K562 (cell line): ENCODE measurements at regions not wholly inside any gene's neighbourhood (a gene's known extent, or its start where the extent isn't known, plus 50 kb on each side); places are given as distances from the start of the nearest gene placed in this dataset.

Experiments used
- ATAC-seq: fragments of 200-7000 bp; cut with Tn5 transposase; 3 replicates; pipeline ENCODE4 v1.9.1; 2020; ENCODE audit warnings: moderate library complexity
- BruUV-seq: library from RNA; stranded (reverse); fragments of 400-500 nt; replicated peaks from 2 replicates; lab custom pipeline; 2021; lab: Mats Ljungman, UMichigan
- CTCF ChIA-PET: fragments of 300-600 bp; formaldehyde crosslinking; extraction: SDS; loops from one replicate; lab custom pipeline; 2021; ENCODE audit warnings: low intra/inter-chr PET ratio; lab: Yijun Ruan, JAX
- POLR2A ChIA-PET: fragments of 300-600, 350-650 bp; sonication (Branson Sonifier 250); formaldehyde crosslinking; extraction: SDS; loops from one replicate; lab custom pipeline; 2021; ENCODE audit warnings: antibody characterized with exemption, inconsistent platforms; lab: Yijun Ruan, JAX
- DNase-seq, 4 experiments: peaks; one replicate each; pipeline versions ENCODE4 v3.0.0 to v3.0.0-alpha.2; 2011 to 2018; ENCODE audit warnings: low spot score in 3 of 4, mixed read lengths in 3 of 4; ENCODE audit errors: extremely low read depth in 1 of 4
- FAIRE-seq: peaks from 2 replicates; lab custom pipeline; 2011; peaks lifted over from hg19 to GRCh38; lab: Jason Lieb, UNC
- H2AFZ ChIP-seq: 2 replicates; pipeline ENCODE4 v1.6.0; 2011; ENCODE audit warnings: low read depth, low read length, control low read depth, inconsistent platforms
- H3K27ac ChIP-seq: fragments of 200-600 bp; 3 replicates; pipeline ENCODE4 v1.8.0; 2011; ENCODE audit warnings: low read depth, mild to moderate bottlenecking, control low read depth, inconsistent platforms, low read length, moderate library complexity, mixed read lengths; ENCODE audit errors: extremely low read depth
- H3K27me3 ChIP-seq, 2 experiments: fragments of 300-600 bp in 1 of 2; 2 replicates in 1 of 2; 3 replicates in 1 of 2; pipeline versions ENCODE4 v1.6.0 to v1.8.0; 2011; ENCODE audit warnings: inconsistent platforms in 2 of 2, low read length in 2 of 2, mild to moderate bottlenecking in 1 of 2, mixed read lengths in 1 of 2, moderate library complexity in 1 of 2; ENCODE audit not compliant: control insufficient read depth in 2 of 2, insufficient read depth in 2 of 2
- H3K36me3 ChIP-seq: fragments of 300-600 bp; 3 replicates; pipeline ENCODE4 v1.8.0; 2011; ENCODE audit warnings: mild to moderate bottlenecking, low read length, inconsistent platforms; ENCODE audit not compliant: control insufficient read depth, insufficient read depth
- H3K4me1 ChIP-seq, 2 experiments: fragments of 200-600 bp in 1 of 2; replicated peaks in 1 of 2; 2 replicates in 1 of 2; 3 replicates in 1 of 2; pipeline versions ENCODE4 v1.5.1 to v1.8.0; 2011; ENCODE audit warnings: inconsistent platforms in 2 of 2, low read length in 2 of 2, mild to moderate bottlenecking in 1 of 2, mixed read lengths in 1 of 2, moderate library complexity in 1 of 2; ENCODE audit not compliant: control insufficient read depth in 2 of 2, insufficient read depth in 2 of 2
- H3K4me2 ChIP-seq: 2 replicates; pipeline ENCODE4 v1.6.1; 2011; ENCODE audit warnings: low read length, control low read depth, inconsistent platforms, mixed read lengths; ENCODE audit not compliant: insufficient read depth
- H3K4me3 ChIP-seq: fragments of 200-600 bp; sonication (generic), shearing (Covaris generic); 2 replicates; pipeline ENCODE4 v1.5.1; 2016; ENCODE audit warnings: control low read depth, inconsistent platforms
- H3K79me2 ChIP-seq: fragments of 200-600 bp; 3 replicates; pipeline ENCODE4 v1.8.0; 2011; ENCODE audit warnings: low read length, inconsistent platforms; ENCODE audit not compliant: control insufficient read depth, insufficient read depth
- H3K9ac ChIP-seq, 2 experiments: 2 replicates each; pipeline versions ENCODE4 v1.6.0 to v1.6.1; 2011; ENCODE audit warnings: low read depth in 2 of 2, low read length in 2 of 2, control low read depth in 1 of 2, inconsistent platforms in 1 of 2, mild to moderate bottlenecking in 1 of 2, mixed read lengths in 1 of 2; ENCODE audit not compliant: insufficient read depth in 1 of 2
- H3K9me1 ChIP-seq: one replicate; pipeline ENCODE4 v1.6.0; 2011; ENCODE audit warnings: inconsistent platforms, mild to moderate bottlenecking, low read length, moderate library complexity; ENCODE audit not compliant: control insufficient read depth, insufficient read depth
- H3K9me3 ChIP-seq: replicated peaks from 2 replicates; pipeline ENCODE4 v1.5.1; 2011; ENCODE audit warnings: low read depth, low read length, inconsistent platforms; ENCODE audit not compliant: control insufficient read depth, insufficient read depth
- H4K20me1 ChIP-seq: replicated peaks from 2 replicates; pipeline ENCODE4 v1.6.1; 2011; ENCODE audit warnings: low read length, inconsistent platforms, mixed read lengths; ENCODE audit not compliant: control insufficient read depth, insufficient read depth
- CUX1 ChIP-seq: fragments of 200-800 bp; sonication (Bioruptor generic); IDR thresholded peaks from 2 replicates; pipeline ENCODE4 v1.6.1; 2016; ENCODE audit warnings: missing genetic modification characterization, missing compliant biosample characterization
- DNMT1 ChIP-seq: fragments of 450-650 bp; IDR thresholded peaks from 2 replicates; pipeline ENCODE4 v1.6.1; 2016; ENCODE audit warnings: antibody characterized with exemption, mild to moderate bottlenecking
- ELF4 ChIP-seq: fragments of 450-650 bp; formaldehyde crosslinking; IDR thresholded peaks from 2 replicates; pipeline ENCODE4 v1.4.0; 2022; ENCODE audit warnings: missing genetic modification characterization
- ELK1 ChIP-seq: sonication (generic); formaldehyde crosslinking; IDR thresholded peaks from 2 replicates; pipeline ENCODE4 v1.8.1; 2022; ENCODE audit warnings: missing genetic modification reagents
- FOXP4 ChIP-seq: sonication (generic); formaldehyde crosslinking; IDR thresholded peaks from 2 replicates; pipeline ENCODE4 v1.8.0; 2022; ENCODE audit warnings: mild to moderate bottlenecking, missing genetic modification reagents, borderline replicate concordance
- HCFC1 ChIP-seq: IDR thresholded peaks from 2 replicates; pipeline ENCODE4 v1.6.1; 2012; ENCODE audit warnings: low read depth, low read length, improper control_type of control experiment
- MBD2 ChIP-seq: sonication (generic); IDR thresholded peaks from 2 replicates; pipeline ENCODE4 v1.6.1; 2016; ENCODE audit warnings: low read depth, borderline replicate concordance
- MXD1 ChIP-seq: fragments of 250-450 bp; sonication (Bioruptor Pico); IDR thresholded peaks from 2 replicates; pipeline ENCODE4 v1.8.0; 2021; ENCODE audit warnings: borderline replicate concordance, mild to moderate bottlenecking, moderate library complexity; ENCODE audit not compliant: poor library complexity, severe bottlenecking
- NFIC ChIP-seq: fragments of 450-650 bp; IDR thresholded peaks from 2 replicates; pipeline ENCODE4 v1.6.1; 2017; ENCODE audit warnings: mild to moderate bottlenecking, inconsistent platforms
- POLR3A ChIP-seq: IDR thresholded peaks from 2 replicates; pipeline ENCODE4 v1.6.1; 2011; ENCODE audit warnings: borderline replicate concordance, mild to moderate bottlenecking, moderate library complexity; ENCODE audit not compliant: insufficient read length, insufficient read depth; ENCODE audit errors: extremely low read depth
- RFX7 ChIP-seq: fragments of 250-450 bp; sonication (Bioruptor Pico); IDR thresholded peaks from 2 replicates; pipeline ENCODE4 v1.5.1; 2021; ENCODE audit warnings: mild to moderate bottlenecking
- RUNX1 ChIP-seq: sonication (generic); IDR thresholded peaks from 2 replicates; pipeline ENCODE4 v1.6.1; 2016; ENCODE audit warnings: antibody characterized with exemption, low read depth
- WGBS: fragments of 100-300 bp; shearing (Covaris generic); methylation state at CpG from one replicate; pipeline ENCODE4 v1.1.6; 2016; ENCODE audit warnings: low coverage, mixed read lengths; ENCODE audit not compliant: insufficient coverage; ENCODE audit errors: missing lambda C conversion rate; 5-methylcytosine and 5-hydroxymethylcytosine counted together
- in situ Hi-C: fragments of 300-500 bp; cut with MboI; formaldehyde crosslinking; loops from 4 replicates; pipeline ENCODE4 v1.15.0; 2018; ENCODE audit warnings: inconsistent platforms, mixed read lengths
- intact Hi-C: fragments of 100-400 bp; cut with micrococcal nuclease; formaldehyde crosslinking; loops from 2 replicates; pipeline ENCODE4 v1.14.2; 2022

- Histone ChIP-seq H3K4me3 (no peak overlapping the region), H3K4me2 (no peak overlapping the region), H3K36me3 (no peaks in the 10 kb centered on the region)
- no peak for TF ChIP-seq MXD1 (CRISPR knock-in tag)
- no peak for TF ChIP-seq RFX7 (CRISPR knock-in tag)
- no peak for TF ChIP-seq ELK1 (CRISPR knock-in tag)
- TF ChIP-seq ELF4 (CRISPR knock-in tag) = no peak
- TF ChIP-seq CUX1 (CRISPR knock-in tag) = no peak
- no peak for TF ChIP-seq POLR3A
- TF ChIP-seq NFIC = no peak
- TF ChIP-seq FOXP4 (CRISPR knock-in tag) = no peak
- TF ChIP-seq RUNX1 = no peak
- no peak for TF ChIP-seq MBD2
- no peak for TF ChIP-seq DNMT1
- TF ChIP-seq HCFC1 = no peak
These were observed 180.2 kb downstream of the HMGN5 start for GRCh38 chrX:81021478-81021877.

More at GRCh38 chrX:81021478-81021877, 180.2 kb downstream of the HMGN5 start:
- Histone ChIP-seq H3K9me1 (no peaks in the 10 kb centered on the region), H4K20me1 (no peaks in the 10 kb centered on the region), H2AFZ (no peak overlapping the region), H3K4me1 (no peaks in the 10 kb centered on the region), H3K27me3 (no peaks in the 10 kb centered on the region), H3K79me2 (no peaks in the 10 kb centered on the region), H3K9ac (no peak overlapping the region), H3K9me3 (no peaks in the 10 kb centered on the region), H3K27ac (no peak overlapping the region)
- CTCF ChIA-PET = no interaction called here
- FAIRE-seq (no peak), ATAC-seq (no peak), DNase-seq (no peak)
- intact Hi-C loops (no loop called here), in situ Hi-C loops (no loop called here)
- POLR2A ChIA-PET = no interaction called here
- 0% methylated on average over 1 of the region's 1 CpG for WGBS
- no TSS peak for BruUV-seq
